ENCODE measurements at regions not wholly inside any gene's neighbourhood (a gene's known extent, or its start where the extent isn't known, plus 50 kb on each side); places are given as distances from the start of the nearest gene placed in this dataset.

- TF ChIP-seq CTBP1 (IDR thresholded peaks at IDR 0.05; ENCODE audit: borderline replicate concordance) (no peak), SP1 (IDR thresholded peaks at IDR 0.05) (no peak), L3MBTL2 (conservative IDR thresholded peaks at IDR 0.05) (no peak), ZNF384 (IDR thresholded peaks at IDR 0.05) (no peak), FOXM1 (IDR thresholded peaks at IDR 0.05; ENCODE audit: borderline replicate concordance) (no peak), TARDBP (IDR thresholded peaks at IDR 0.05) (no peak), PKNOX1 (IDR thresholded peaks at IDR 0.05) (no peak), BHLHE40 (IDR thresholded peaks at IDR 0.05; ENCODE audit: borderline replicate concordance) (no peak), ARNT (IDR thresholded peaks at IDR 0.05) (no peak), NFRKB (IDR thresholded peaks at IDR 0.05) (no peak), SUZ12 (IDR thresholded peaks at IDR 0.05) (no peak), HDGF (IDR thresholded peaks at IDR 0.05; ENCODE audit: borderline replicate concordance) (no peak), ELF4 (IDR thresholded peaks at IDR 0.05) (no peak), FOXK2 (IDR thresholded peaks at IDR 0.05) (no peak), LEF1 (IDR thresholded peaks at IDR 0.05; ENCODE audit: borderline replicate concordance) (no peak)
- POLR2A ChIA-PET = no interaction called here
- DNase-seq (ENCODE audit: extremely low spot score) = no peak
- CTCF ChIA-PET = no interaction called here
Measured at GRCh38 chr14:30799933-30800332, 74.4 kb upstream of the COCH start.

DNA sequence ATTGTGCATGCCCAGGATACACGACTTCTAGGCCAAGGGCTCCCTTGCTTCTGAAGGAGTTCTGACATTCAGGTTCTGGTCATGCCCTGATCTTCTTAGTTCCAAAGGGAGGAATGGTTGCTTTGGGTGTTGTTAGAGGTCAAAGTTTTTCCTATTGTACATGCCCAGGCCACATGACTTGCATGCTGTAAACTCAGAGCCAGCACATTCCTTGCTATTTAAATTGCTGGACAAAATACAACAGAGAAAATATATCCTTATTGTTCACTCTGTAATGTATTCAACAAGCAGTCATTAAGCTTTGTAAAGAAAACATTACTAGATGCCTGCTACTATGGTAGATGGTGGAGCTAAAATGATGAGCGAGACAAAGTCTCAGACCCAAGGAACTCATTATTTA, 71.2 kb upstream of the COCH start:
- ChIA-PET CTCF (interaction anchor here (0.6 kb wide), 1 partner anchor 870 kb away, joined by 3 read pairs; no protein-coding TSS in a partner anchor), POLR2A (no interaction called here)
- TF ChIP-seq TARDBP (IDR thresholded peaks at IDR 0.05) = no peak
- TF ChIP-seq SUZ12 (IDR thresholded peaks at IDR 0.05) = no peak
- no peak for TF ChIP-seq PKNOX1 (IDR thresholded peaks at IDR 0.05)
- no peak for TF ChIP-seq SP1 (IDR thresholded peaks at IDR 0.05)
- no peak for TF ChIP-seq ZNF384 (IDR thresholded peaks at IDR 0.05)
- TF ChIP-seq BHLHE40 (IDR thresholded peaks at IDR 0.05; ENCODE audit: borderline replicate concordance) = no peak
- TF ChIP-seq NFRKB (IDR thresholded peaks at IDR 0.05) = no peak
- no peak for TF ChIP-seq CTBP1 (IDR thresholded peaks at IDR 0.05; ENCODE audit: borderline replicate concordance)
- no peak for TF ChIP-seq FOXM1 (IDR thresholded peaks at IDR 0.05; ENCODE audit: borderline replicate concordance)
- no peak for TF ChIP-seq HDGF (IDR thresholded peaks at IDR 0.05; ENCODE audit: borderline replicate concordance)
- no peak for DNase-seq (ENCODE audit: extremely low spot score)

DNA sequence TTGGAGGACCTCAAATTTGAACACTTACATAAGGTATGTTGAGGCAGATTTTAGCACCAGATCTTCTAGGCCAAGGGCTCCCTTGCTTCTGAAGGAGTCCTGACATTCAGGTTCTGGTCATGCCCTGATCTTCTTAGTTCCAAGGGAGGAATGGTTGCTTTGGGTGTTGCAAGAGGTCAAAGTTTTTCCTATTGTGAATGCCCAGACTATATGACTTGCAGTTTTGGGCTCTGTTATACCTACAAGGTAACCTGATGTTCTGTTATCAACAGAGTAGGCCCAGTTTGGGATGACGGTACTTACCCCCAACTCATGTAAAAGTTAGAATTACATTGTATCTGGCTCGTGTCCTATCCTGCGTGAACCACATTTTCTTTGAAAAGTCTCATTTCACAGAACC, 69.1 kb upstream of the COCH start:
- TF ChIP-seq SP1 (IDR thresholded peaks at IDR 0.05) (no peak), ARNT (IDR thresholded peaks at IDR 0.05) (no peak), L3MBTL2 (conservative IDR thresholded peaks at IDR 0.05) (no peak), ELF4 (IDR thresholded peaks at IDR 0.05) (no peak), PKNOX1 (IDR thresholded peaks at IDR 0.05) (no peak), CTBP1 (IDR thresholded peaks at IDR 0.05; ENCODE audit: borderline replicate concordance) (no peak), TARDBP (IDR thresholded peaks at IDR 0.05) (no peak)
- ChIA-PET CTCF (no interaction called here), POLR2A (no interaction called here)
- DNase-seq (ENCODE audit: extremely low spot score) = no peak

- ChIA-PET POLR2A (no interaction called here), CTCF (no interaction called here)
- TF ChIP-seq PKNOX1 (IDR thresholded peaks at IDR 0.05) (no peak), HDGF (IDR thresholded peaks at IDR 0.05; ENCODE audit: borderline replicate concordance) (no peak), FOXK2 (IDR thresholded peaks at IDR 0.05) (no peak), L3MBTL2 (conservative IDR thresholded peaks at IDR 0.05) (no peak), SP1 (IDR thresholded peaks at IDR 0.05) (no peak), ZNF384 (IDR thresholded peaks at IDR 0.05) (no peak), ARNT (IDR thresholded peaks at IDR 0.05) (no peak), ELF4 (IDR thresholded peaks at IDR 0.05) (no peak), BHLHE40 (IDR thresholded peaks at IDR 0.05; ENCODE audit: borderline replicate concordance) (no peak), FOXA1 (IDR thresholded peaks at IDR 0.05) (no peak), NFRKB (IDR thresholded peaks at IDR 0.05) (no peak), FOXM1 (IDR thresholded peaks at IDR 0.05; ENCODE audit: borderline replicate concordance) (no peak), LEF1 (IDR thresholded peaks at IDR 0.05; ENCODE audit: borderline replicate concordance) (no peak), SUZ12 (IDR thresholded peaks at IDR 0.05) (no peak), TARDBP (IDR thresholded peaks at IDR 0.05) (no peak), CTBP1 (IDR thresholded peaks at IDR 0.05; ENCODE audit: borderline replicate concordance) (no peak)
- no peak for DNase-seq (ENCODE audit: extremely low spot score)
Measured at GRCh38 chr14:30808576-30808975, 65.8 kb upstream of the COCH start.

GRCh38 chr14:30813216-30813615, 61.1 kb upstream of the COCH start:
- ChIA-PET CTCF (no interaction called here), POLR2A (no interaction called here)
- DNase-seq (ENCODE audit: extremely low spot score) = no peak
- no peak for TF ChIP-seq SP1 (IDR thresholded peaks at IDR 0.05)
- TF ChIP-seq HDGF (IDR thresholded peaks at IDR 0.05; ENCODE audit: borderline replicate concordance) = no peak
- no peak for TF ChIP-seq TARDBP (IDR thresholded peaks at IDR 0.05)
- TF ChIP-seq LEF1 (IDR thresholded peaks at IDR 0.05; ENCODE audit: borderline replicate concordance) = no peak
- TF ChIP-seq BHLHE40 (IDR thresholded peaks at IDR 0.05; ENCODE audit: borderline replicate concordance) = no peak
- TF ChIP-seq L3MBTL2 (conservative IDR thresholded peaks at IDR 0.05) = no peak
- TF ChIP-seq ELF4 (IDR thresholded peaks at IDR 0.05) = no peak
- no peak for TF ChIP-seq ARNT (IDR thresholded peaks at IDR 0.05)
- no peak for TF ChIP-seq ZNF384 (IDR thresholded peaks at IDR 0.05)
- no peak for TF ChIP-seq FOXA1 (IDR thresholded peaks at IDR 0.05)
- no peak for TF ChIP-seq PKNOX1 (IDR thresholded peaks at IDR 0.05)
- TF ChIP-seq FOXK2 (IDR thresholded peaks at IDR 0.05) = no peak

Measured in HEK293T (cell line).